K562 (cell line): ENCODE measurements at regions not wholly inside any gene's neighbourhood (a gene's known extent, or its start where the extent isn't known, plus 50 kb on each side); places are given as distances from the start of the nearest gene placed in this dataset.

ENCODE experiments used
- ATAC-seq: fragments of 200-7000 bp; cut with Tn5 transposase; 3 replicates; pipeline ENCODE4 v1.9.1; 2020; ENCODE audit warnings: moderate library complexity
- BruUV-seq: library from RNA; stranded (reverse); fragments of 400-500 nt; replicated peaks from 2 replicates; lab custom pipeline; 2021; lab: Mats Ljungman, UMichigan
- CTCF ChIA-PET: fragments of 300-600 bp; formaldehyde crosslinking; extraction: SDS; loops from one replicate; lab custom pipeline; 2021; ENCODE audit warnings: low intra/inter-chr PET ratio; lab: Yijun Ruan, JAX
- POLR2A ChIA-PET: fragments of 300-600, 350-650 bp; sonication (Branson Sonifier 250); formaldehyde crosslinking; extraction: SDS; loops from one replicate; lab custom pipeline; 2021; ENCODE audit warnings: antibody characterized with exemption, inconsistent platforms; lab: Yijun Ruan, JAX
- DNase-seq, 4 experiments: peaks; one replicate each; pipeline versions ENCODE4 v3.0.0 to v3.0.0-alpha.2; 2011 to 2018; ENCODE audit warnings: low spot score in 3 of 4, mixed read lengths in 3 of 4; ENCODE audit errors: extremely low read depth in 1 of 4
- FAIRE-seq: peaks from 2 replicates; lab custom pipeline; 2011; peaks lifted over from hg19 to GRCh38; lab: Jason Lieb, UNC
- H2AFZ ChIP-seq: 2 replicates; pipeline ENCODE4 v1.6.0; 2011; ENCODE audit warnings: low read depth, low read length, control low read depth, inconsistent platforms
- H3K27ac ChIP-seq: fragments of 200-600 bp; 3 replicates; pipeline ENCODE4 v1.8.0; 2011; ENCODE audit warnings: low read depth, mild to moderate bottlenecking, control low read depth, inconsistent platforms, low read length, moderate library complexity, mixed read lengths; ENCODE audit errors: extremely low read depth
- H3K27me3 ChIP-seq, 2 experiments: fragments of 300-600 bp in 1 of 2; 2 replicates in 1 of 2; 3 replicates in 1 of 2; pipeline versions ENCODE4 v1.6.0 to v1.8.0; 2011; ENCODE audit warnings: inconsistent platforms in 2 of 2, low read length in 2 of 2, mild to moderate bottlenecking in 1 of 2, mixed read lengths in 1 of 2, moderate library complexity in 1 of 2; ENCODE audit not compliant: control insufficient read depth in 2 of 2, insufficient read depth in 2 of 2
- H3K36me3 ChIP-seq: fragments of 300-600 bp; 3 replicates; pipeline ENCODE4 v1.8.0; 2011; ENCODE audit warnings: mild to moderate bottlenecking, low read length, inconsistent platforms; ENCODE audit not compliant: control insufficient read depth, insufficient read depth
- H3K4me1 ChIP-seq, 2 experiments: fragments of 200-600 bp in 1 of 2; replicated peaks in 1 of 2; 2 replicates in 1 of 2; 3 replicates in 1 of 2; pipeline versions ENCODE4 v1.5.1 to v1.8.0; 2011; ENCODE audit warnings: inconsistent platforms in 2 of 2, low read length in 2 of 2, mild to moderate bottlenecking in 1 of 2, mixed read lengths in 1 of 2, moderate library complexity in 1 of 2; ENCODE audit not compliant: control insufficient read depth in 2 of 2, insufficient read depth in 2 of 2
- H3K4me2 ChIP-seq: 2 replicates; pipeline ENCODE4 v1.6.1; 2011; ENCODE audit warnings: low read length, control low read depth, inconsistent platforms, mixed read lengths; ENCODE audit not compliant: insufficient read depth
- H3K4me3 ChIP-seq: fragments of 200-600 bp; sonication (generic), shearing (Covaris generic); 2 replicates; pipeline ENCODE4 v1.5.1; 2016; ENCODE audit warnings: control low read depth, inconsistent platforms
- H3K79me2 ChIP-seq: fragments of 200-600 bp; 3 replicates; pipeline ENCODE4 v1.8.0; 2011; ENCODE audit warnings: low read length, inconsistent platforms; ENCODE audit not compliant: control insufficient read depth, insufficient read depth
- H3K9ac ChIP-seq, 2 experiments: 2 replicates each; pipeline versions ENCODE4 v1.6.0 to v1.6.1; 2011; ENCODE audit warnings: low read depth in 2 of 2, low read length in 2 of 2, control low read depth in 1 of 2, inconsistent platforms in 1 of 2, mild to moderate bottlenecking in 1 of 2, mixed read lengths in 1 of 2; ENCODE audit not compliant: insufficient read depth in 1 of 2
- H3K9me1 ChIP-seq: one replicate; pipeline ENCODE4 v1.6.0; 2011; ENCODE audit warnings: inconsistent platforms, mild to moderate bottlenecking, low read length, moderate library complexity; ENCODE audit not compliant: control insufficient read depth, insufficient read depth
- H3K9me3 ChIP-seq: replicated peaks from 2 replicates; pipeline ENCODE4 v1.5.1; 2011; ENCODE audit warnings: low read depth, low read length, inconsistent platforms; ENCODE audit not compliant: control insufficient read depth, insufficient read depth
- H4K20me1 ChIP-seq: replicated peaks from 2 replicates; pipeline ENCODE4 v1.6.1; 2011; ENCODE audit warnings: low read length, inconsistent platforms, mixed read lengths; ENCODE audit not compliant: control insufficient read depth, insufficient read depth
- ARID1B ChIP-seq: fragments of 450-650 bp; IDR thresholded peaks from 2 replicates; pipeline ENCODE4 v1.6.1; 2016; ENCODE audit warnings: antibody characterized with exemption, mild to moderate bottlenecking, inconsistent platforms
- NFIC ChIP-seq: fragments of 450-650 bp; IDR thresholded peaks from 2 replicates; pipeline ENCODE4 v1.6.1; 2017; ENCODE audit warnings: mild to moderate bottlenecking, inconsistent platforms
- SIX5 ChIP-seq, 2 experiments: IDR thresholded peaks; 2 replicates each; pipeline ENCODE4 v1.6.1; 2011; ENCODE audit warnings: low read length in 2 of 2, borderline replicate concordance in 1 of 2, low read depth in 1 of 2, mild to moderate bottlenecking in 1 of 2, moderate library complexity in 1 of 2; ENCODE audit not compliant: insufficient read depth in 1 of 2
- SMARCB1 ChIP-seq: IDR thresholded peaks from 2 replicates; pipeline ENCODE4 v1.6.1; 2011; ENCODE audit warnings: improper control_type of control experiment, low read depth; ENCODE audit not compliant: insufficient read length
- ZFPM2 ChIP-seq: fragments of 250-450 bp; sonication (Bioruptor Pico); IDR thresholded peaks from 2 replicates; pipeline ENCODE4 v1.5.1; 2022; ENCODE audit warnings: mild to moderate bottlenecking
- ZKSCAN8 ChIP-seq: fragments of 200-800 bp; sonication (Bioruptor generic); IDR thresholded peaks from 2 replicates; pipeline ENCODE4 v1.6.1; 2016; ENCODE audit warnings: missing genetic modification characterization, missing compliant biosample characterization
- WGBS: fragments of 100-300 bp; shearing (Covaris generic); methylation state at CpG from one replicate; pipeline ENCODE4 v1.1.6; 2016; ENCODE audit warnings: low coverage, mixed read lengths; ENCODE audit not compliant: insufficient coverage; ENCODE audit errors: missing lambda C conversion rate; 5-methylcytosine and 5-hydroxymethylcytosine counted together
- in situ Hi-C: fragments of 300-500 bp; cut with MboI; formaldehyde crosslinking; loops from 4 replicates; pipeline ENCODE4 v1.15.0; 2018; ENCODE audit warnings: inconsistent platforms, mixed read lengths
- intact Hi-C: fragments of 100-400 bp; cut with micrococcal nuclease; formaldehyde crosslinking; loops from 2 replicates; pipeline ENCODE4 v1.14.2; 2022
- TF ChIP-seq, protein P1 (sequence below): sonication (generic); formaldehyde crosslinking; IDR thresholded peaks from 2 replicates; pipeline ENCODE4 v1.8.0; 2022; ENCODE audit warnings: missing genetic modification reagents, mild to moderate bottlenecking, moderate library complexity, borderline replicate concordance
- TF ChIP-seq, protein P2 (sequence below), 2 experiments: fragments of 150-350 bp in 1 of 2; IDR thresholded peaks; 2 replicates each; pipeline ENCODE4 v1.6.1; 2012 to 2016; ENCODE audit warnings: low read depth in 2 of 2, low read length in 2 of 2, mild to moderate bottlenecking in 1 of 2, moderate library complexity in 1 of 2

DNA sequence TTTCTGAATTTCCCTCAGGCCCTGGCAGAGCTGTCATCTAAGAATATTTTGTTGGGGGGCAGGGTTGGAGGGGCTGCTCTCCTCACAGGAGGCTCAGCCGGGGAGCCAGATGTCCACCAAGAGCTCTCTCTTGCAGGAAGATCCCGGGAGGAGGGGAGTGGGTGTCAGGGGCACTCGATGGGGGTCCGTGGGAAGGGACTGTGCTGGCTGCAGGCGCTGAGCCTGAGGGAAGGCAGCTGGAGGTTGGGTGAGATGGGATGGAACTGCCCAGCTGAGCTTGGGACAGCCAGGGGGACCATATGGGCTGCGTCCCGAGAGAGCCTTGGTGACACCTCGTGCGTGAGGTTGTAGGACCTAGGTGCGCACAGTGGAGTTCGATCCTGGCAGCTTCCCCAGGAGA, 111.2 kb upstream of the GSE1 start (continued):
- TF ChIP-seq ARID1B (no peak), SMARCB1 (no peak), SIX5 (IDR thresholded peaks at IDR 0.05; ENCODE audit: borderline replicate concordance in 1 of 2, insufficient read depth in 1 of 2, low read depth in 1 of 2, low read length in 2 of 2) (no peak), ZFPM2 (CRISPR knock-in tag) (no peak), ZKSCAN8 (CRISPR knock-in tag) (no peak)

DNA sequence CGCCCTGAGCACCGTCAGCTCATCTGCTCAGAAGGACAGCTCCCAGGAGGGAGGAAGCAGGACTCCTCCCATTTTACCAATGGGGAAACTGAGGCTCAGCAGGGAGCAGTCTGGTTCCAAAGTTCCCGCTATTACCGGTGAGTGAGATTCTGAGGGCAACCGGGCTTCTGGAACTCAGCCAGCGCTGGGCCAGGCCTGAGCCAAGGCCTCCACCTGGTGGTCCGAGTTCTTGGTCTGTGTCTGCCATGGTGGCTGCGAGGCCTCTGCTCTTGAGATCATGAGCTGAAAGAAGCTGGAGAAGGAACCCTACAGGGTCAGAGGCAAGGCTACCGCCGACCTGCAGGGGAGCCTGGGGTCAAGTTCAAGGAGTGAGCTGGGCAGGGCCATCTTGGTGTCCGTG, 110.8 kb upstream of the GSE1 start:
- H4K20me1 ChIP-seq: no peaks in the 10 kb centered on the region
- H3K4me1 ChIP-seq: peaks cover 0 to 51% of the 10 kb centered on the region in 2 experiments; a peak in 2 of 5 replicates
- peak overlapping the region in 1 of 2 experiments; percentile 56; a peak in 2 of 4 replicates for H3K9ac ChIP-seq
- H3K4me3 ChIP-seq: no peak overlapping the region
- CTCF ChIA-PET: no interaction called here
- TF ChIP-seq NFIC: peak; percentile 73
- TF ChIP-seq, protein P1, sequence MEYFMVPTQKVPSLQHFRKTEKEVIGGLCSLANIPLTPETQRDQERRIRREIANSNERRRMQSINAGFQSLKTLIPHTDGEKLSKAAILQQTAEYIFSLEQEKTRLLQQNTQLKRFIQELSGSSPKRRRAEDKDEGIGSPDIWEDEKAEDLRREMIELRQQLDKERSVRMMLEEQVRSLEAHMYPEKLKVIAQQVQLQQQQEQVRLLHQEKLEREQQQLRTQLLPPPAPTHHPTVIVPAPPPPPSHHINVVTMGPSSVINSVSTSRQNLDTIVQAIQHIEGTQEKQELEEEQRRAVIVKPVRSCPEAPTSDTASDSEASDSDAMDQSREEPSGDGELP (CRISPR knock-in tag): peak; percentile 2; the same call in 1 of the 2 replicates
- TF ChIP-seq, protein P2, sequence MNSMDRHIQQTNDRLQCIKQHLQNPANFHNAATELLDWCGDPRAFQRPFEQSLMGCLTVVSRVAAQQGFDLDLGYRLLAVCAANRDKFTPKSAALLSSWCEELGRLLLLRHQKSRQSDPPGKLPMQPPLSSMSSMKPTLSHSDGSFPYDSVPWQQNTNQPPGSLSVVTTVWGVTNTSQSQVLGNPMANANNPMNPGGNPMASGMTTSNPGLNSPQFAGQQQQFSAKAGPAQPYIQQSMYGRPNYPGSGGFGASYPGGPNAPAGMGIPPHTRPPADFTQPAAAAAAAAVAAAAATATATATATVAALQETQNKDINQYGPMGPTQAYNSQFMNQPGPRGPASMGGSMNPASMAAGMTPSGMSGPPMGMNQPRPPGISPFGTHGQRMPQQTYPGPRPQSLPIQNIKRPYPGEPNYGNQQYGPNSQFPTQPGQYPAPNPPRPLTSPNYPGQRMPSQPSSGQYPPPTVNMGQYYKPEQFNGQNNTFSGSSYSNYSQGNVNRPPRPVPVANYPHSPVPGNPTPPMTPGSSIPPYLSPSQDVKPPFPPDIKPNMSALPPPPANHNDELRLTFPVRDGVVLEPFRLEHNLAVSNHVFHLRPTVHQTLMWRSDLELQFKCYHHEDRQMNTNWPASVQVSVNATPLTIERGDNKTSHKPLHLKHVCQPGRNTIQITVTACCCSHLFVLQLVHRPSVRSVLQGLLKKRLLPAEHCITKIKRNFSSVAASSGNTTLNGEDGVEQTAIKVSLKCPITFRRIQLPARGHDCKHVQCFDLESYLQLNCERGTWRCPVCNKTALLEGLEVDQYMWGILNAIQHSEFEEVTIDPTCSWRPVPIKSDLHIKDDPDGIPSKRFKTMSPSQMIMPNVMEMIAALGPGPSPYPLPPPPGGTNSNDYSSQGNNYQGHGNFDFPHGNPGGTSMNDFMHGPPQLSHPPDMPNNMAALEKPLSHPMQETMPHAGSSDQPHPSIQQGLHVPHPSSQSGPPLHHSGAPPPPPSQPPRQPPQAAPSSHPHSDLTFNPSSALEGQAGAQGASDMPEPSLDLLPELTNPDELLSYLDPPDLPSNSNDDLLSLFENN (IDR thresholded peaks at IDR 0.05; ENCODE audit: low read depth in 2 of 2, low read length in 2 of 2): no peak
- TF ChIP-seq, all 486 proteins: peak for 2
- Histone ChIP-seq H2AFZ (no peak overlapping the region), H3K27me3 (no peaks in the 10 kb centered on the region), H3K9me3 (no peaks in the 10 kb centered on the region), H3K4me2 (no peak overlapping the region), H3K27ac (no peak overlapping the region), H3K36me3 (peaks cover 14% of the 10 kb centered on the region; the same call in 1 of the 3 replicates), H3K79me2 (no peaks in the 10 kb centered on the region; the same call in 2 of the 3 replicates), H3K9me1 (no peaks in the 10 kb centered on the region)
- intact Hi-C loops (no loop called here), in situ Hi-C loops (no loop called here)
- 77% methylated on average over 11 of the region's 11 CpGs for WGBS
- DNase-seq (no peak), ATAC-seq (no peak; the same call in 1 of the 3 replicates), FAIRE-seq (no peak)
- POLR2A ChIA-PET: interaction anchor here (0.7 to 1.5 kb wide), 4 partner anchors 11 to 72 kb away, joined by 3 to 4 read pairs (median 3); no protein-coding TSS in a partner anchor
- BruUV-seq: no TSS peak
